Ishikawa (cell line): ENCODE measurements at regions not wholly inside any gene's neighbourhood (a gene's known extent, or its start where the extent isn't known, plus 50 kb on each side); places are given as distances from the start of the nearest gene placed in this dataset.

Source experiments
- CEBPB ChIP-seq: IDR thresholded peaks from 2 replicates; pipeline ENCODE4 v1.6.1; 2012
- CREB1 ChIP-seq: IDR thresholded peaks from 2 replicates; pipeline ENCODE4 v1.6.1; 2012; ENCODE audit warnings: low read depth
- EGR1 ChIP-seq: IDR thresholded peaks from 2 replicates; pipeline ENCODE4 v1.6.1; 2012
- EP300 ChIP-seq: IDR thresholded peaks from 2 replicates; pipeline ENCODE4 v1.6.1; 2012; ENCODE audit warnings: borderline replicate concordance
- FOXM1 ChIP-seq: IDR thresholded peaks from 2 replicates; pipeline ENCODE4 v1.6.1; 2012; ENCODE audit warnings: low read depth, borderline replicate concordance
- MAX ChIP-seq: IDR thresholded peaks from 2 replicates; pipeline ENCODE4 v1.6.1; 2012
- NFIC ChIP-seq: IDR thresholded peaks from 2 replicates; pipeline ENCODE4 v1.6.1; 2012
- RAD21 ChIP-seq: IDR thresholded peaks from 2 replicates; pipeline ENCODE4 v1.6.1; 2012; ENCODE audit warnings: low read depth
- REST ChIP-seq: IDR thresholded peaks from 2 replicates; pipeline ENCODE4 v1.6.1; 2012; ENCODE audit warnings: low read depth, mild to moderate bottlenecking
- TAF1 ChIP-seq: IDR thresholded peaks from 2 replicates; pipeline ENCODE4 v1.6.1; 2012; ENCODE audit warnings: low read depth, mild to moderate bottlenecking
- TCF12 ChIP-seq: IDR thresholded peaks from 2 replicates; pipeline ENCODE4 v1.6.1; 2012; ENCODE audit warnings: low read depth
- TEAD4 ChIP-seq: IDR thresholded peaks from 2 replicates; pipeline ENCODE4 v1.6.1; 2012
- YY1 ChIP-seq: IDR thresholded peaks from 2 replicates; pipeline ENCODE4 v1.6.1; 2012; ENCODE audit warnings: low read depth
- ZBTB7A ChIP-seq: IDR thresholded peaks from 2 replicates; pipeline ENCODE4 v1.6.1; 2012; ENCODE audit warnings: low read depth
- TF ChIP-seq, protein P1 (sequence below): IDR thresholded peaks from 2 replicates; pipeline ENCODE4 v1.6.1; 2012

DNA sequence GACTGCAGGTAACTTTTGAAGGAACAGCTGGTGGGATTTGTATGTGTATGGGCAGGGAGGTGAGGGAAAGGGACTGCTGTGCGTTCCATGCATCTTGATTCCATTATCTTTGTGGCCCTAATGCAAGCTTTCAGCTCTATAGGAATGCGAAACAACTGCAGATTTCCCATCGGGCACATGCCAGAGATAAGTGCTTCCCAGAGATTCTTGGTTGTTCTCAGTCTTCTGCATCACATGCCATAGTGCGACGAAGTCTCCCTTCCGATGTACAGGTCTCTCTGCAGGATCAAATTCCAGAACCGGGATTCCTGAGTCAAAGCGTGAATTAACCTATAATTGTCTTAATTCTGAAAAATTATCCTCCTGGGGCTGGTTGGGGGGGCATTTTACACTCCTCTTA is 72.6 kb upstream of the NSMCE3 start:
- no peak for TF ChIP-seq FOXM1
- TF ChIP-seq NFIC, result no peak
- no peak for TF ChIP-seq RAD21
- no peak for TF ChIP-seq REST
- no peak for TF ChIP-seq EP300
- TF ChIP-seq MAX, result no peak
- TF ChIP-seq TEAD4, result no peak
- TF ChIP-seq ZBTB7A, result no peak
- no peak for TF ChIP-seq YY1
- no peak for TF ChIP-seq TAF1
- no peak for TF ChIP-seq CREB1
- TF ChIP-seq EGR1, result no peak
- no peak for TF ChIP-seq CEBPB
- TF ChIP-seq, protein P1, sequence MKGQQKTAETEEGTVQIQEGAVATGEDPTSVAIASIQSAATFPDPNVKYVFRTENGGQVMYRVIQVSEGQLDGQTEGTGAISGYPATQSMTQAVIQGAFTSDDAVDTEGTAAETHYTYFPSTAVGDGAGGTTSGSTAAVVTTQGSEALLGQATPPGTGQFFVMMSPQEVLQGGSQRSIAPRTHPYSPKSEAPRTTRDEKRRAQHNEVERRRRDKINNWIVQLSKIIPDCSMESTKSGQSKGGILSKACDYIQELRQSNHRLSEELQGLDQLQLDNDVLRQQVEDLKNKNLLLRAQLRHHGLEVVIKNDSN, result no peak
- no peak for TF ChIP-seq TCF12

GRCh38 chr15:29337156-29337959 is 67.7 kb upstream of the NSMCE3 start:
- TF ChIP-seq FOXM1, result no peak
- no peak for TF ChIP-seq YY1
- no peak for TF ChIP-seq TAF1
- no peak for TF ChIP-seq TCF12
- TF ChIP-seq TEAD4, result no peak
- TF ChIP-seq NFIC, result no peak
- TF ChIP-seq, protein P1, result no peak

- TF ChIP-seq, protein P1, result no peak
- no peak for TF ChIP-seq TEAD4
- TF ChIP-seq TCF12, result no peak
- no peak for TF ChIP-seq REST
- no peak for TF ChIP-seq TAF1
- no peak for TF ChIP-seq EP300
- no peak for TF ChIP-seq NFIC
- TF ChIP-seq CREB1, result no peak
- no peak for TF ChIP-seq EGR1
- no peak for TF ChIP-seq ZBTB7A
- TF ChIP-seq YY1, result no peak
- no peak for TF ChIP-seq MAX
- TF ChIP-seq FOXM1, result no peak
- no peak for TF ChIP-seq CEBPB
- TF ChIP-seq RAD21, result no peak
Measured at GRCh38 chr15:29334544-29334943, 64.9 kb upstream of the NSMCE3 start.

DNA sequence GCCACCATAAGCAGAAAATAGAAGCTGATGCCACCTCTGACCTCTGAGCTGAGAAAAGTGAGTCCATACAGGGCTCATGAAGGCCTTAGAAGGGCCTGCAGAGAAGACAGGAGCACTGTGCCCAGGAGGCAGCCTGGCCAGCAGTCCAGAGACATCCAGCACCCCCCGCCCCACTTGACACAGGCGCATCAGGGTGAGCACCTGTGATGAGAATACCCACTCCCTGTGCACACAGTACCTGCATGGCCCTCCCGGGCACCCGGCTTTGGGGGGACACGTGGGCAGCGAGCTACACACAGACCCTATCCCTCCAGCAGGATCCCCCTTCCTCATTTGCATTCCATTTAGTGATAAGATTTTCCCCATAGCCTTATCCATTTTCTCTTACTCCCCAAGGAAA is 63.6 kb upstream of the NSMCE3 start:
- TF ChIP-seq TCF12 (no peak), MAX (no peak), RAD21 (no peak), TEAD4 (no peak)

DNA sequence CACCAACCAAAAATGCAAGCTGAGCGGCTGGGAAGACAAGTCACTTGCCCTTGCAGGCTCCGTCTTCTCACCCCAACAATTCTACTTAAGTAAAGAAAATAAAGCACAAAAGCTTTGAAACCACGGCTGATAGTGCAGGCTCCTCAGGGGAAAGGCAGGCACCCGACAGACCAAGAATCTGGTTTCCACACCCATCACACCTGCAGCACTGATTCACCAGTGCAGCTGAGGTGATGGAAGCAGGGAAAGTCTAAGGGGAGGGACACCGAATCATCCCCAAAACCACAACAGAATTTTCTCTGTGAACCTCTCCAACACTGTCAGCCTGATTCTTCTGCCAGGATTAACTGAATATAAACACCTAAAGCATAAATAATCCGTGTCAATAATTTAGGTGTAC is 62.0 kb upstream of the NSMCE3 start:
- no peak for TF ChIP-seq CEBPB
- TF ChIP-seq TAF1, result no peak

- TF ChIP-seq RAD21 (no peak), CEBPB (no peak), YY1 (no peak), TEAD4 (no peak), MAX (no peak), CREB1 (no peak), REST (no peak), TAF1 (no peak), NFIC (no peak)
Measured at GRCh38 chr15:29331071-29331470, 61.4 kb upstream of the NSMCE3 start.
